IPS DF 19.7 (cell line): ENCODE measurements at regions not wholly inside any gene's neighbourhood (a gene's known extent, or its start where the extent isn't known, plus 50 kb on each side); places are given as distances from the start of the nearest gene placed in this dataset.

Source experiments
- DNase-seq: peaks from one replicate; pipeline ENCODE4 v3.0.0-alpha.2; 2013; ENCODE audit warnings: low read depth, low spot score

- no peak for DNase-seq
Measured at GRCh38 chr20:18999086-18999485, 185.5 kb downstream of the SCP2D1 start.

- DNase-seq, result no peak
Measured at GRCh38 chr20:19000078-19000477, 186.5 kb downstream of the SCP2D1 start.

GRCh38 chr20:19001177-19001576, 187.6 kb downstream of the SCP2D1 start:
- DNase-seq, result no peak

- DNase-seq, result no peak
Measured at GRCh38 chr20:19003366-19004336, 190.1 kb downstream of the SCP2D1 start.

- no peak for DNase-seq
Measured at GRCh38 chr20:19004975-19005374, 191.4 kb downstream of the SCP2D1 start.

- no peak for DNase-seq
Measured at GRCh38 chr20:19008497-19008896, 194.9 kb downstream of the SCP2D1 start.

- DNase-seq, result no peak
Measured at GRCh38 chr20:19009081-19009688, 195.6 kb downstream of the SCP2D1 start.

GRCh38 chr20:19012676-19013075, 199.1 kb downstream of the SCP2D1 start:
- no peak for DNase-seq

- DNase-seq, result no peak
Measured at GRCh38 chr20:19013907-19014306, 198.5 kb upstream of the SLC24A3 start.

GRCh38 chr20:19015351-19016139, 196.9 kb upstream of the SLC24A3 start:
- DNase-seq, result no peak

GRCh38 chr20:19016140-19016497, 196.3 kb upstream of the SLC24A3 start:
- no peak for DNase-seq

- DNase-seq, result no peak
Measured at GRCh38 chr20:19017104-19017690, 195.2 kb upstream of the SLC24A3 start.

- DNase-seq, result no peak
Measured at GRCh38 chr20:19018881-19019280, 193.6 kb upstream of the SLC24A3 start.

GRCh38 chr20:19019734-19020364, 192.6 kb upstream of the SLC24A3 start:
- DNase-seq, result no peak

GRCh38 chr20:19021406-19022117, 190.9 kb upstream of the SLC24A3 start:
- DNase-seq, result no peak

- no peak for DNase-seq
Measured at GRCh38 chr20:19022118-19022575, 190.3 kb upstream of the SLC24A3 start.

GRCh38 chr20:19022791-19023448, 189.5 kb upstream of the SLC24A3 start:
- no peak for DNase-seq

- DNase-seq, result no peak
Measured at GRCh38 chr20:19024296-19025035, 188.0 kb upstream of the SLC24A3 start.

GRCh38 chr20:19025430-19026120, 186.9 kb upstream of the SLC24A3 start:
- DNase-seq, result no peak
